IMR-90 (cell line): ENCODE measurements at regions not wholly inside any gene's neighbourhood (a gene's known extent, or its start where the extent isn't known, plus 50 kb on each side); places are given as distances from the start of the nearest gene placed in this dataset.

Experiments used
- CTCF ChIP-seq: conservative IDR thresholded peaks from 2 replicates; pipeline ENCODE4 v1.5.1; 2012; ENCODE audit warnings: mild to moderate bottlenecking, low read depth, low read length, improper control_type of control experiment
- ELK1 ChIP-seq: fragments of 150-350 bp; IDR thresholded peaks from 2 replicates; pipeline ENCODE4 v1.6.1; 2016; ENCODE audit warnings: low read depth, mild to moderate bottlenecking, low read length, moderate library complexity, borderline replicate concordance
- POLR2A ChIP-seq: IDR thresholded peaks from 2 replicates; pipeline ENCODE4 v1.6.1; 2012; ENCODE audit warnings: mild to moderate bottlenecking, low read depth, low read length
- RAD21 ChIP-seq: IDR thresholded peaks from 2 replicates; pipeline ENCODE4 v1.6.1; 2012; ENCODE audit warnings: low read length, improper control_type of control experiment
- RFX5 ChIP-seq: IDR thresholded peaks from 2 replicates; pipeline ENCODE4 v1.8.0; 2012; ENCODE audit warnings: low read depth, mild to moderate bottlenecking, low read length, moderate library complexity

DNA sequence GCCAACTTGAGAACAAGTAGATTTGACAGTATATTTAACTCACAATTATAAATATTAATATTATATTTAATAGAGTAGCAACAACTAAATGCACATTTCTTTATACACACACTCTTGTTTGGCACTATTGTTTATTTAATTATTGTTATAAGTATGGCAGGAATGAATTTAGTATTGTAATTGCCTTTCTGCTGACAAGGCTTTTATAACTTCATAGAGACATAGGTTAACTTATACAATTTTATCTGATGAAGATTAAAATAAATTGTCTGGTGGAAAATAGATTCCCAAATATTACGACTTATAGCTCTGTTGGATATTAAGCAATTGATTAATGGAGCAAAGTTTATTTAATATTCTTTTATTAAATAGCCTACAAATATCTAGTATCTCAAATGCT is 347.9 kb upstream of the CDH19 start:
- TF ChIP-seq CTCF (no peak), POLR2A (no peak), ELK1 (no peak), RAD21 (no peak), RFX5 (no peak)
